ENCODE measurements at regions not wholly inside any gene's neighbourhood (a gene's known extent, or its start where the extent isn't known, plus 50 kb on each side); places are given as distances from the start of the nearest gene placed in this dataset.

DNA sequence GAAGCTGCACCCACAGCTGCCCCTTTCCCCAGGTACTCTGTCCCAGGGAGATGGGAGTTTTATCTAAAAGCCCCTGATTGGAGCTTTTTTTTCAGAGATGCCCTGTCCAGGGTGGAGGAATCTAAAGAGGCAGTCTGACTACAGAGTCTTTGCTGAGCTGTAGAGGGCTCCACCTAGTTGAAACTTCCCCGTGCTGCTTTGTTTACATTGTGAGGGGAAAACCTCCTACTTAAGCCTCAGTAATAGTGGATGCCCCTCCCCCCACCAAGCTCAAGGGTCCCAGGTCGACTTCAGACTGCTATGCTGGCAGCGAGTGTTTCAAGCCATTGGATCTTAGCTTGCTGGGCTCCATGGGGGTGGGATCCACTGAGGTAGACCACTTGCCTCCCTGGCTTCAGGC is 470.1 kb upstream of the LARGE1 start:
- H3K4me3 Mint-ChIP-seq, result no peak overlapping the region

GRCh38 chr22:34395370-34395769 is 475.1 kb upstream of the LARGE1 start:
- H3K27me3 Mint-ChIP-seq, result peaks cover 11% of the 10 kb centered on the region
- H3K4me1 Mint-ChIP-seq (ENCODE audit: unreplicated experiment), result no peaks in the 10 kb centered on the region
- peaks cover 5% of the 10 kb centered on the region for H3K9me3 Mint-ChIP-seq
- H3K36me3 Mint-ChIP-seq, result no peaks in the 10 kb centered on the region
- no peak for DNase-seq (ENCODE audit: extremely low spot score, unreplicated experiment)
- H3K4me3 Mint-ChIP-seq, result no peak overlapping the region
- no peak overlapping the region for H3K27ac Mint-ChIP-seq
- TF ChIP-seq, protein P1, sequence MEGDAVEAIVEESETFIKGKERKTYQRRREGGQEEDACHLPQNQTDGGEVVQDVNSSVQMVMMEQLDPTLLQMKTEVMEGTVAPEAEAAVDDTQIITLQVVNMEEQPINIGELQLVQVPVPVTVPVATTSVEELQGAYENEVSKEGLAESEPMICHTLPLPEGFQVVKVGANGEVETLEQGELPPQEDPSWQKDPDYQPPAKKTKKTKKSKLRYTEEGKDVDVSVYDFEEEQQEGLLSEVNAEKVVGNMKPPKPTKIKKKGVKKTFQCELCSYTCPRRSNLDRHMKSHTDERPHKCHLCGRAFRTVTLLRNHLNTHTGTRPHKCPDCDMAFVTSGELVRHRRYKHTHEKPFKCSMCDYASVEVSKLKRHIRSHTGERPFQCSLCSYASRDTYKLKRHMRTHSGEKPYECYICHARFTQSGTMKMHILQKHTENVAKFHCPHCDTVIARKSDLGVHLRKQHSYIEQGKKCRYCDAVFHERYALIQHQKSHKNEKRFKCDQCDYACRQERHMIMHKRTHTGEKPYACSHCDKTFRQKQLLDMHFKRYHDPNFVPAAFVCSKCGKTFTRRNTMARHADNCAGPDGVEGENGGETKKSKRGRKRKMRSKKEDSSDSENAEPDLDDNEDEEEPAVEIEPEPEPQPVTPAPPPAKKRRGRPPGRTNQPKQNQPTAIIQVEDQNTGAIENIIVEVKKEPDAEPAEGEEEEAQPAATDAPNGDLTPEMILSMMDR (conservative IDR thresholded peaks at IDR 0.05), result no peak

More for the DNA sequence above, 470.1 kb upstream of the LARGE1 start:
- Mint-ChIP-seq H3K27me3 (peaks cover 6% of the 10 kb centered on the region), H3K9me3 (peaks cover 10% of the 10 kb centered on the region), H3K4me1 (ENCODE audit: unreplicated experiment) (no peaks in the 10 kb centered on the region), H3K27ac (no peak overlapping the region), H3K36me3 (no peaks in the 10 kb centered on the region)
- no peak for DNase-seq (ENCODE audit: extremely low spot score, unreplicated experiment)
- TF ChIP-seq, protein P1 (conservative IDR thresholded peaks at IDR 0.05), result no peak

DNA sequence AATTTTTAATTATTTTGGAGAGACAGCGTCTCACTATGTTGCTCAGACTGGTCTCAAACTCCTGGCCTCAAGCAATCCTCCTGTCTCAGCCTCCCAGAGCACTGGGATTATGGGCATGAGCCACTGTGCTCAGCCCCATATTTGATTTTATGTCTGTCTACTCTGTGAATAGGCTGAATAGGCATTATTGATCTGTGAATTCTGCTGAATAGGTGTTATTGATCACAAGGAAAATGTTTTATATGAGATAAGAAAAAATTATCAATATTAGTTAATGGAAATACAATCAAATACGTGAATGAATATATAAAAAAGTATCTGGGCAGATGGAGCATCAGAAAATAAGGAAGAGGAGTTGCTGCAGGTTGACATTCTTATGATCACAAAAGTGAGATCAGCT is 483.4 kb upstream of the LARGE1 start:
- H3K4me3 Mint-ChIP-seq, result no peak overlapping the region
- DNase-seq (ENCODE audit: extremely low spot score, unreplicated experiment), result no peak
- H3K27me3 Mint-ChIP-seq, result peaks cover 14% of the 10 kb centered on the region

GRCh38 chr22:34410111-34410510 is 489.8 kb upstream of the LARGE1 start:
- Mint-ChIP-seq H3K27me3 (peaks cover 14% of the 10 kb centered on the region), H3K9me3 (no peaks in the 10 kb centered on the region), H3K4me3 (no peak overlapping the region), H3K27ac (no peak overlapping the region), H3K4me1 (ENCODE audit: unreplicated experiment) (no peaks in the 10 kb centered on the region), H3K36me3 (no peaks in the 10 kb centered on the region)
- DNase-seq (ENCODE audit: extremely low spot score, unreplicated experiment), result no peak
- TF ChIP-seq, protein P1 (conservative IDR thresholded peaks at IDR 0.05), result no peak

More for the DNA sequence above, 483.4 kb upstream of the LARGE1 start:
- Mint-ChIP-seq H3K36me3 (no peaks in the 10 kb centered on the region), H3K4me1 (ENCODE audit: unreplicated experiment) (no peaks in the 10 kb centered on the region), H3K9me3 (peaks cover 4% of the 10 kb centered on the region), H3K27ac (no peak overlapping the region)
- TF ChIP-seq, protein P1 (conservative IDR thresholded peaks at IDR 0.05), result no peak

DNA sequence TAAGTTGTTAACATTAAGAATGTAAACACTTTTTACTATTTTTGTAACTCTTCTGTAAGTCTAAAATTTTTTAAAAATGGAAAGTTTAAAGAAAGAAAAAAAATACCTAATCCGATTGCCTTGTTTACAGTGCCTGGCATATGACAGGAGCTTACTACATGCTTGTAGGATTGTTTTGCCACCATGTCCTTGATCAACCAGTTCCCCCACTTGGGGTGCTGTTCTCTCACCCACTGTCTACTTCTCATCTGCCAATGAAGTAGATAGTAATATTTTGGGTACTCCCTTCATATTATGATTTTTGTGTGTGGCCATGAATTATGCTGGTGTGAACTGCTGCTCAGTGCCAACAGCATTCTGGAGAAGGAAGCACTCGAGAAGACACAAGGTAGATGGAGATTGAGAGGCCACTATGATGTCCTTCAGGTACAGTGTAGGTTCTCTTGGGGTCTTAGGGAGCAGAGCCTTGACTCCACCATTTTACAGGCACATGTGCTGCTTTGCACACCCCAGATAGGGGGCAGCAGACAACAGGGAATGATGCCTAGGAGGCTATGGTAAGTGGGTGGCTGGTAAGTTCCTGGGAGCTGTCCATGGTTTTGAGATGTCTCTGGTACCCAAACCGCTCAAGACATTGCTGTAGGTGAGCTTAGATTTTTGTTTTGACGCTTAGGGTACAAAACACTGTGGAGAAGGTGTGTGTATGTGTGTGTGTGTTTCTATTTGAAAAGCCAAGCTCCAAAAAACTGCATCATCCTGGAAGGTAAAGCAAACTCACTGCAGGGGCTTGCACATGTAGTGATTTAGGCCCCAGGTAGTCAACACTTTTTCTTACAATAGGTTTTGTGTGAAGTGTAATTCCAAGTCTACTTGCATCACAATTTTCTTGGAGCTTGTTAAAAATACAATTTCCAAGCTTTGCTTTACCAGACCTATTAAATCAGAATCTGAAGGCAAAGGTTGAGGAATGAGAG is 494.5 kb upstream of the LARGE1 start:
- no peaks in the 10 kb centered on the region for H3K36me3 Mint-ChIP-seq
- DNase-seq (ENCODE audit: extremely low spot score, unreplicated experiment), result peak; percentile 74
- H3K4me1 Mint-ChIP-seq (ENCODE audit: unreplicated experiment), result no peaks in the 10 kb centered on the region
- no peaks in the 10 kb centered on the region for H3K9me3 Mint-ChIP-seq
- H3K27ac Mint-ChIP-seq, result no peak overlapping the region
- H3K27me3 Mint-ChIP-seq, result no peaks in the 10 kb centered on the region
- TF ChIP-seq, protein P1 (conservative IDR thresholded peaks at IDR 0.05), result peak; percentile 94
- H3K4me3 Mint-ChIP-seq, result no peak overlapping the region
